ENCODE measurements at regions not wholly inside any gene's neighbourhood (a gene's known extent, or its start where the extent isn't known, plus 50 kb on each side); places are given as distances from the start of the nearest gene placed in this dataset.

DNA sequence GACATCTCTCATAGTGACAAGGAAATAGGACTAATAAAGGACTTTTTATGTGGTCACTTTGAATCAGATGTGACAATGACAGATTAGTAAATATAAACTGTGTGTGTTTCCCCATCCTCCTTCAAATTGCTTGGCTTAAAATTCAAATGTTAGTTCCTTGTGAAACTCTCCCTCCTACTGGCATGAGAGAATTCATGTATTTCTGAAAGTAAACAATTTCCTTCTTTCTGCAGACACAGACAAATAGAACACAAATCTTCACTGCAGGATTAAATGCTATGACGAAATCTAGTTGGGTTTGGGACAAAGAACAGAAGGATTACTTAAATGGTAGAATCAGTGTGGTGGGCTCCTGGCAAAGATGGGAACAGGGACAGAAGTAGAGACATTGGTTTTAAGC lies 328.7 kb upstream of the FAM98A start:
- Histone ChIP-seq H3K4me3 (replicated peaks; ENCODE audit: insufficient read depth, low read length) (no peak overlapping the region), H3K27ac (replicated peaks) (no peak overlapping the region), H3K27me3 (ENCODE audit: insufficient read depth, poor library complexity, severe bottlenecking) (no peaks in the 10 kb centered on the region)
- DNase-seq (ENCODE audit: low read depth in 1 of 2, low spot score in 1 of 2), result no peak
- TF ChIP-seq SPI1 (IDR thresholded peaks at IDR 0.05; ENCODE audit: borderline replicate concordance, low read depth) (no peak), POLR2AphosphoS5 (IDR thresholded peaks at IDR 0.05; ENCODE audit: low read depth) (no peak), GABPA (IDR thresholded peaks at IDR 0.05; ENCODE audit: low read depth) (no peak)
- TF ChIP-seq, protein P1, sequence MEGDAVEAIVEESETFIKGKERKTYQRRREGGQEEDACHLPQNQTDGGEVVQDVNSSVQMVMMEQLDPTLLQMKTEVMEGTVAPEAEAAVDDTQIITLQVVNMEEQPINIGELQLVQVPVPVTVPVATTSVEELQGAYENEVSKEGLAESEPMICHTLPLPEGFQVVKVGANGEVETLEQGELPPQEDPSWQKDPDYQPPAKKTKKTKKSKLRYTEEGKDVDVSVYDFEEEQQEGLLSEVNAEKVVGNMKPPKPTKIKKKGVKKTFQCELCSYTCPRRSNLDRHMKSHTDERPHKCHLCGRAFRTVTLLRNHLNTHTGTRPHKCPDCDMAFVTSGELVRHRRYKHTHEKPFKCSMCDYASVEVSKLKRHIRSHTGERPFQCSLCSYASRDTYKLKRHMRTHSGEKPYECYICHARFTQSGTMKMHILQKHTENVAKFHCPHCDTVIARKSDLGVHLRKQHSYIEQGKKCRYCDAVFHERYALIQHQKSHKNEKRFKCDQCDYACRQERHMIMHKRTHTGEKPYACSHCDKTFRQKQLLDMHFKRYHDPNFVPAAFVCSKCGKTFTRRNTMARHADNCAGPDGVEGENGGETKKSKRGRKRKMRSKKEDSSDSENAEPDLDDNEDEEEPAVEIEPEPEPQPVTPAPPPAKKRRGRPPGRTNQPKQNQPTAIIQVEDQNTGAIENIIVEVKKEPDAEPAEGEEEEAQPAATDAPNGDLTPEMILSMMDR (IDR thresholded peaks at IDR 0.05; ENCODE audit: insufficient read depth, low read length), result no peak
- TF ChIP-seq, protein P2, sequence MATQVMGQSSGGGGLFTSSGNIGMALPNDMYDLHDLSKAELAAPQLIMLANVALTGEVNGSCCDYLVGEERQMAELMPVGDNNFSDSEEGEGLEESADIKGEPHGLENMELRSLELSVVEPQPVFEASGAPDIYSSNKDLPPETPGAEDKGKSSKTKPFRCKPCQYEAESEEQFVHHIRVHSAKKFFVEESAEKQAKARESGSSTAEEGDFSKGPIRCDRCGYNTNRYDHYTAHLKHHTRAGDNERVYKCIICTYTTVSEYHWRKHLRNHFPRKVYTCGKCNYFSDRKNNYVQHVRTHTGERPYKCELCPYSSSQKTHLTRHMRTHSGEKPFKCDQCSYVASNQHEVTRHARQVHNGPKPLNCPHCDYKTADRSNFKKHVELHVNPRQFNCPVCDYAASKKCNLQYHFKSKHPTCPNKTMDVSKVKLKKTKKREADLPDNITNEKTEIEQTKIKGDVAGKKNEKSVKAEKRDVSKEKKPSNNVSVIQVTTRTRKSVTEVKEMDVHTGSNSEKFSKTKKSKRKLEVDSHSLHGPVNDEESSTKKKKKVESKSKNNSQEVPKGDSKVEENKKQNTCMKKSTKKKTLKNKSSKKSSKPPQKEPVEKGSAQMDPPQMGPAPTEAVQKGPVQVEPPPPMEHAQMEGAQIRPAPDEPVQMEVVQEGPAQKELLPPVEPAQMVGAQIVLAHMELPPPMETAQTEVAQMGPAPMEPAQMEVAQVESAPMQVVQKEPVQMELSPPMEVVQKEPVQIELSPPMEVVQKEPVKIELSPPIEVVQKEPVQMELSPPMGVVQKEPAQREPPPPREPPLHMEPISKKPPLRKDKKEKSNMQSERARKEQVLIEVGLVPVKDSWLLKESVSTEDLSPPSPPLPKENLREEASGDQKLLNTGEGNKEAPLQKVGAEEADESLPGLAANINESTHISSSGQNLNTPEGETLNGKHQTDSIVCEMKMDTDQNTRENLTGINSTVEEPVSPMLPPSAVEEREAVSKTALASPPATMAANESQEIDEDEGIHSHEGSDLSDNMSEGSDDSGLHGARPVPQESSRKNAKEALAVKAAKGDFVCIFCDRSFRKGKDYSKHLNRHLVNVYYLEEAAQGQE (IDR thresholded peaks at IDR 0.05; ENCODE audit: insufficient replicate concordance, low read depth), result no peak

DNA sequence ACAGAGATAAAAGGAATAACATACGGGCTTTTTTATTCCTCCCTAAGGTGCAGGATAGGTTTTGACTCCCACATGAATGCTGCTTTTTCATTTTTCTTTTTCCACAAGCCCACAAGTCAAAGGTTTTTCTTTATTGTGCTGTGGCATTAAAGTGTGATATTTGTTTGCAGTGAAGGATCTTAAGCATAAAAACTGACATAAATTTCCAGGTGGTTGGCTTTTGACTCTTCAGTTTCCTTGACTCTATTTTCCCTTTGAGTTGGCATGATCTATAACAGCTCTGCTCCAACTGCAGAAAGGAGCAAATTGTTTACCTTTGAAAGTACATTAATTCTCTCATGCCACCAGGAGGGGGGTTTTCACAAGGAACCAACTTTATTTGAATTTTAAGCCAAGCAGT lies 326.2 kb upstream of the FAM98A start:
- no peak overlapping the region for H3K27ac ChIP-seq (replicated peaks)
- no peak for TF ChIP-seq GABPA (IDR thresholded peaks at IDR 0.05; ENCODE audit: low read depth)
- TF ChIP-seq POLR2AphosphoS5 (IDR thresholded peaks at IDR 0.05; ENCODE audit: low read depth), result no peak
- TF ChIP-seq, protein P2 (IDR thresholded peaks at IDR 0.05; ENCODE audit: insufficient replicate concordance, low read depth), result no peak
- TF ChIP-seq, protein P1 (IDR thresholded peaks at IDR 0.05; ENCODE audit: insufficient read depth, low read length), result no peak
- TF ChIP-seq SPI1 (IDR thresholded peaks at IDR 0.05; ENCODE audit: borderline replicate concordance, low read depth), result no peak
- H3K4me3 ChIP-seq (replicated peaks; ENCODE audit: insufficient read depth, low read length), result no peak overlapping the region
- H3K27me3 ChIP-seq (ENCODE audit: insufficient read depth, poor library complexity, severe bottlenecking), result no peaks in the 10 kb centered on the region
- no peak for DNase-seq (ENCODE audit: low read depth in 1 of 2, low spot score in 1 of 2)

DNA sequence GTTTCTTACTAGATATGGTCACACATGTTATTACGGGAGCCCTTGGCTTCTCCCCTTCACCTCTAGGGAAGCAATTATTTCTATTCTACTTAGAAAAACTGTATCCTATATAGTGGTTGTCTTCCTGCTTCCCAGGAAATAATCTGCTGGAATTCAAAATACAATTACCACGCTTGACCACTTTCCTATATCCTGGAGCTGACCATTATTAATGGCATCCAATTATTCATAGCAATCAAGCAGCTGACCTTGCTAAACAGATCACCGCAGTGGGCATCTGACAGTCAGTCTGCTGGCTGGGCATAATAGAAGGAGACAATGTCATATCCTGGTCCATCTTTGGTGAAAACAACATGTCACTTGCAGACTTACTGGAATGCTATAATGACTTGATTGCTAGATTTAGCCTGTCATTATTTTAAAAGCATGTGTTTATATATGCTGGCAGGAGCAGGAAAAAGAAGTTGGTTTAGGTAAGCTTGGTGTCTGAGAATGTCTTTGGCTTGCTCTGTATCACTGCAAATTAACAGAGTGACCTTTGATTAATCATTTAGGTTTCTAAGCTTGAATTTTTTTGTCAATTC lies 325.6 kb upstream of the FAM98A start:
- DNase-seq (ENCODE audit: low read depth in 1 of 2, low spot score in 1 of 2), result no peak
- TF ChIP-seq SPI1 (IDR thresholded peaks at IDR 0.05; ENCODE audit: borderline replicate concordance, low read depth), result no peak
- no peak for TF ChIP-seq POLR2AphosphoS5 (IDR thresholded peaks at IDR 0.05; ENCODE audit: low read depth)
- TF ChIP-seq, protein P2 (IDR thresholded peaks at IDR 0.05; ENCODE audit: insufficient replicate concordance, low read depth), result no peak
- no peak for TF ChIP-seq GABPA (IDR thresholded peaks at IDR 0.05; ENCODE audit: low read depth)
- TF ChIP-seq, protein P1 (IDR thresholded peaks at IDR 0.05; ENCODE audit: insufficient read depth, low read length), result no peak
- Histone ChIP-seq H3K27ac (replicated peaks) (no peak overlapping the region), H3K4me3 (replicated peaks; ENCODE audit: insufficient read depth, low read length) (no peak overlapping the region), H3K27me3 (ENCODE audit: insufficient read depth, poor library complexity, severe bottlenecking) (no peaks in the 10 kb centered on the region)

All from HL-60 (cell line).